GM12878 (cell line): ENCODE measurements at regions not wholly inside any gene's neighbourhood (a gene's known extent, or its start where the extent isn't known, plus 50 kb on each side); places are given as distances from the start of the nearest gene placed in this dataset.

ENCODE experiments used
- ATAC-seq: fragments of 200-7000 bp; cut with Tn5 transposase; 3 replicates; pipeline ENCODE4 v1.9.1; 2020; ENCODE audit warnings: mild to moderate bottlenecking, moderate library complexity
- BruUV-seq: library from RNA; stranded (reverse); fragments of 400-500 nt; replicated peaks from 2 replicates; lab custom pipeline; 2021; lab: Mats Ljungman, UMichigan
- CTCF ChIA-PET: fragments of 300-600 bp; sonication (Branson Sonifier 250); formaldehyde crosslinking; extraction: SDS; loops from one replicate; lab custom pipeline; 2021; ENCODE audit warnings: inconsistent platforms; lab: Yijun Ruan, JAX
- POLR2A ChIA-PET: fragments of 350-600 bp; formaldehyde crosslinking; extraction: SDS; loops from one replicate; lab custom pipeline; 2021; ENCODE audit warnings: inconsistent platforms; lab: Charles Lee
- RAD21 ChIA-PET: fragments of 300-600 bp; sonication (Branson Sonifier 250); formaldehyde crosslinking; loops from one replicate; lab custom pipeline; 2023; ENCODE audit warnings: antibody characterized with exemption; ENCODE audit not compliant: unreplicated experiment; lab: Charles Lee
- SMC1A ChIA-PET: fragments of 300-600 bp; sonication (Branson Sonifier 250); formaldehyde crosslinking; loops from one replicate; lab custom pipeline; 2023; ENCODE audit not compliant: unreplicated experiment, uncharacterized antibody; lab: Charles Lee
- DNase-seq: peaks from one replicate; pipeline ENCODE4 v3.0.0-alpha.2; 2011; ENCODE audit warnings: low read depth, low spot score
- FAIRE-seq: peaks from 3 replicates; lab custom pipeline; 2011; peaks lifted over from hg19 to GRCh38; lab: Jason Lieb, UNC
- H2AFZ ChIP-seq: 2 replicates; pipeline ENCODE4 v1.6.0; 2011; ENCODE audit warnings: low read depth, low read length, control low read depth; ENCODE audit not compliant: control insufficient read depth
- H3K27ac ChIP-seq: 2 replicates; pipeline ENCODE4 v1.5.1; 2011; ENCODE audit warnings: control low read depth; ENCODE audit not compliant: control insufficient read depth, insufficient read depth
- H3K27me3 ChIP-seq, 2 experiments: replicated peaks in 1 of 2; 2 replicates each; pipeline versions ENCODE4 v1.6.0 to v1.6.1; 2011; ENCODE audit warnings: low read length in 1 of 2; ENCODE audit not compliant: control insufficient read depth in 2 of 2, insufficient read depth in 2 of 2
- H3K36me3 ChIP-seq, 2 experiments: 2 replicates each; pipeline ENCODE4 v1.5.1; 2011; ENCODE audit warnings: low read length in 1 of 2; ENCODE audit not compliant: control insufficient read depth in 2 of 2, insufficient read depth in 2 of 2
- H3K4me1 ChIP-seq: 2 replicates; pipeline ENCODE4 v1.6.1; 2011; ENCODE audit warnings: mild to moderate bottlenecking, low read length, moderate library complexity, mixed read lengths; ENCODE audit not compliant: control insufficient read depth, insufficient read depth
- H3K4me2 ChIP-seq: 2 replicates; pipeline ENCODE4 v1.6.0; 2011; ENCODE audit warnings: control low read depth; ENCODE audit not compliant: control insufficient read depth, insufficient read depth
- H3K4me3 ChIP-seq: fragments of 200-600 bp; sonication (generic); 2 replicates; pipeline ENCODE4 v1.5.1; 2016
- H3K79me2 ChIP-seq: 2 replicates; pipeline ENCODE4 v1.6.0; 2011; ENCODE audit warnings: low read length; ENCODE audit not compliant: control insufficient read depth, insufficient read depth
- H3K9ac ChIP-seq: 2 replicates; pipeline ENCODE4 v1.8.0; 2011; ENCODE audit warnings: low read length, control low read depth, mixed read lengths; ENCODE audit not compliant: control insufficient read depth, insufficient read depth
- H3K9me3 ChIP-seq: replicated peaks from 3 replicates; pipeline ENCODE4 v1.5.1; 2011; ENCODE audit warnings: mild to moderate bottlenecking, low read length; ENCODE audit not compliant: control insufficient read depth, insufficient read depth
- H4K20me1 ChIP-seq: 2 replicates; pipeline ENCODE4 v1.6.0; 2011; ENCODE audit not compliant: control insufficient read depth, insufficient read depth
- E4F1 ChIP-seq: fragments of 450-650 bp; IDR thresholded peaks from 2 replicates; pipeline ENCODE4 v1.6.1; 2018; ENCODE audit warnings: borderline replicate concordance, mild to moderate bottlenecking; ENCODE audit not compliant: partially characterized antibody
- TCF3 ChIP-seq: IDR thresholded peaks from 2 replicates; pipeline ENCODE4 v1.6.1; 2012; ENCODE audit warnings: low read depth, mild to moderate bottlenecking, low read length, borderline replicate concordance; ENCODE audit not compliant: insufficient read depth
- WGBS: methylation state at CpG from one replicate; pipeline ENCODE4 v1.1.6; 2016; ENCODE audit warnings: low lambda C conversion rate; ENCODE audit not compliant: insufficient replicate concordance, insufficient coverage; ENCODE audit errors: missing lambda C conversion rate; 5-methylcytosine and 5-hydroxymethylcytosine counted together
- in situ Hi-C: fragments of 300-500 bp; cut with MboI; formaldehyde crosslinking; loops from 9 replicates; pipeline ENCODE4 v1.14.3; 2018; ENCODE audit warnings: mixed read lengths
- intact Hi-C: fragments of 100-400 bp; cut with micrococcal nuclease; formaldehyde crosslinking; loops from one replicate; pipeline ENCODE4 v1.14.2; 2022; ENCODE audit not compliant: unreplicated experiment

- FAIRE-seq, result no peak
- ChIA-PET RAD21 (no interaction called here), CTCF (interaction anchor here (1.3 kb wide), 1 partner anchor 745 kb away, joined by 3 read pairs; no protein-coding TSS in a partner anchor)
These were observed 1133.0 kb downstream of the VRK1 start for GRCh38 chr14:97930166-97930565.

More at GRCh38 chr14:97930166-97930565, 1133.0 kb downstream of the VRK1 start:
- 7% methylated on average over 8 of the region's 8 CpGs for WGBS
- Histone ChIP-seq H2AFZ (no peak overlapping the region), H3K4me3 (no peak overlapping the region), H3K4me2 (no peak overlapping the region), H3K79me2 (no peaks in the 10 kb centered on the region), H3K27me3 (no peaks in the 10 kb centered on the region), H3K9ac (no peak overlapping the region), H3K36me3 (no peaks in the 10 kb centered on the region), H3K4me1 (no peaks in the 10 kb centered on the region), H3K9me3 (no peaks in the 10 kb centered on the region; the same call in 2 of the 3 replicates), H4K20me1 (no peaks in the 10 kb centered on the region), H3K27ac (no peak overlapping the region)
- BruUV-seq, result no TSS peak
- in situ Hi-C loops (no loop called here), intact Hi-C loops (no loop called here)
- SMC1A ChIA-PET, result interaction anchor here (0.8 kb wide), 1 partner anchor 183 kb away, joined by 4 read pairs; no protein-coding TSS in a partner anchor
- no peak for TF ChIP-seq E4F1
- TF ChIP-seq TCF3, result no peak
- DNase-seq (no peak), ATAC-seq (no peak)
- POLR2A ChIA-PET, result no interaction called here
